ENCODE measurements at regions not wholly inside any gene's neighbourhood (a gene's known extent, or its start where the extent isn't known, plus 50 kb on each side); places are given as distances from the start of the nearest gene placed in this dataset.

DNA sequence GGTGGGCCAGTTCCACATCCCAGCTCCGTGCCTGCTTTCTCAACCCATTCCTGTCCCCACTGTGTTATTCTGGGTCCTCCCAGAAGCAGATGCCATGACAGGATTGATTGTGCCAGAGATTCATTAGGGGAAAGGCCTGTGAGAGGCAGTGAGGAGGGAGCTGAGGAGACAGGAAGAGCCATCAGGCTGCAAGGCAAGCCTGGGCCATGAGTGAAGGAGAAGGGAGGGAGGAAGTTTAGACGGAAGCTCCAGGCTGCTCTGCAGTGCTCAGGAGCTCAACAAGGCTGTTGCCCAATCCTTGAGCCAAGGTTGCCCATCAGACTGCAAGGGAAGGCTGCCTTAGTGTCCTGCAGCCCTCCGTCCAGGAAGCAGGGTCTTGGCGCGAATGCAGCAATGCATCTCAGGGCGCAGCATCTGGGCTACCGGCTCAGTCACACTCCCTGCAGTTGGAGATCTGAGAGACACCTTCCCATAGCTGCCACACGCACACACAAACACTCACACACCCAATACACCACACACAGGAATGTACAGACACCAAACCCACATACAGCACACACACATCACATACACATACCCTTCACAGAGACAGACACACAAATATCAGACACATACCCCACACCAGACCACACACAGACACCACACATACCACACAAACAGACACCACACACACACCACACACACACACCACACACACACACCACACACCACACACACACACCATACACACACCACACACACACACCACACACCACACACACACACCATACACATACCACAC, 139.5 kb upstream of the NDUFV2 start:
- DNase-seq (ENCODE audit: low spot score) (no peak), FAIRE-seq (no peak)

DNA sequence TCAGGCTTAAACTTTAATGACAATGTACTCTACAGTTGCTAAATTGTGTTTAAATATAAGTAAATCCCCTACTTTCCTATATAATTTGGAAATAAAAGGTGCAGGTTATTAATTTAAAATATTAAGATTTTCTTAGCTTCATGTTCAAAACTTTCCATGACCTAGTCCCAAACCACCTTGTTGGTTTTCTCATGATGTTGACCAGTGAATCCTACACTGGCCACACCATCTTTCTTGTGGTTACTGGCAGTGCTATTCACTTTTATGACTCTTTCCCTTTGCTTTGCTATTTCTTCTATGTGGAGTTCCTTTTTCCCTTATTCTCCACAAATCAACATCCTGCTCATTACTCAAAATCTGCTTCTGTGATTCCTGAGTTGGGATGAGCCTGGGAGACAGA, 138.6 kb upstream of the NDUFV2 start:
- DNase-seq (ENCODE audit: low spot score) (no peak), FAIRE-seq (peak; percentile 50)

DNA sequence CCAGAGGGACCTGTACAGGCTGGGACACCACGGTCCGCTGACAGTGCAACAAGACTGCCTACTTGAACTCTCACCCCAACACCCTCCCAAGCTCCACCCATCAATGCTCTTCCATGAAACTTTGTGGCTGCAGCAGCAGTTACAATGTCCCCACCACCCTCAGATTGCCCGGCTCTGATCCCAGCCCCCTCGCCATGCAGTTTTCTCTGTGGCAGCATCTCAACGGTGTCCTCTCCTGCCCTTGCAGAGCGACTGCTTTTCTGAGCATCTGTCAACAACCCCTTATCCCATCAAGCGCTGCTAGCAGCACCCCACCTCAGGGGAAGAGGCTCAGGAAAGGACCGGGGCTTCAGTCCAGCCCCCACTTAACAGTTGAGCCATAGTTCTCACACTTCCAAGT, 137.1 kb upstream of the NDUFV2 start:
- no peak for DNase-seq (ENCODE audit: low spot score)
- no peak for FAIRE-seq

DNA sequence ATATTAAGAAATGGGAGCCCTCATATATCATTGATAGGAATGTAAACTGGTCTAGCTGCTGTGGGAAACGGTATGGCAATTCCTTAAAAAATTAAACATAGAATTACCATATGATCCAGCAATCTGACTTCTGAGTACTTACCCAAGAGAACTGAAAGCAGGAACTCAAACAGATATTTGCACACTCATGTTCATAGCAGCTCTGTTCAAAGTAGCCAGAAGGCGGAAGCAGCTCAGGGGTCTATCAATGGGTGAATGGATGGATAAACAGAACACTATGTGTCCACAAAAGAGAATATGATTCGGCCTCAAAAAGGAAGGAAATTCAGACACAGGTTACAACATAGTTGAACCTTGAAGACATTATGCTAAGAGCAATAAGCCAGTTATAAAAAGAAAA, 135.7 kb upstream of the NDUFV2 start:
- DNase-seq (ENCODE audit: low spot score) (no peak), FAIRE-seq (no peak)

DNA sequence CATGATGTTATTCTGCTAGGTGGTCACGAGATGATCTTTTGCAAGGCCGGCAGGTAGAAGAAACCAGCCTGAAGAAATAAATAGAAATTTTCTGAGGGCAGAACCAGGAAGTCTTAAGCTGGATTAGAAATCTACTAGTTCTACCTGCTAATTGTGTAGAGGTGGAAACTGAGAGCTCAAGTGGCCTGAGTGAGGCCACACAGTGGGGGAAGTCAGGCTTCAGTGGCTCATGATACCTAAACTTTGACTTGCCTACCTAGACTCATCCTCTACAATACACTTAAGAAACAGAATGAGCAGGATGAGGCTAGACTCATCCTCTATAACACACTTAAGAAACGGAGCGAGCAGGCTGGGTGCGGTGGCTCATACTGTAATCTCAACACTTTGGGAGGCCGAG, 134.9 kb upstream of the NDUFV2 start:
- no peak for FAIRE-seq
- DNase-seq (ENCODE audit: low spot score), result no peak

DNA sequence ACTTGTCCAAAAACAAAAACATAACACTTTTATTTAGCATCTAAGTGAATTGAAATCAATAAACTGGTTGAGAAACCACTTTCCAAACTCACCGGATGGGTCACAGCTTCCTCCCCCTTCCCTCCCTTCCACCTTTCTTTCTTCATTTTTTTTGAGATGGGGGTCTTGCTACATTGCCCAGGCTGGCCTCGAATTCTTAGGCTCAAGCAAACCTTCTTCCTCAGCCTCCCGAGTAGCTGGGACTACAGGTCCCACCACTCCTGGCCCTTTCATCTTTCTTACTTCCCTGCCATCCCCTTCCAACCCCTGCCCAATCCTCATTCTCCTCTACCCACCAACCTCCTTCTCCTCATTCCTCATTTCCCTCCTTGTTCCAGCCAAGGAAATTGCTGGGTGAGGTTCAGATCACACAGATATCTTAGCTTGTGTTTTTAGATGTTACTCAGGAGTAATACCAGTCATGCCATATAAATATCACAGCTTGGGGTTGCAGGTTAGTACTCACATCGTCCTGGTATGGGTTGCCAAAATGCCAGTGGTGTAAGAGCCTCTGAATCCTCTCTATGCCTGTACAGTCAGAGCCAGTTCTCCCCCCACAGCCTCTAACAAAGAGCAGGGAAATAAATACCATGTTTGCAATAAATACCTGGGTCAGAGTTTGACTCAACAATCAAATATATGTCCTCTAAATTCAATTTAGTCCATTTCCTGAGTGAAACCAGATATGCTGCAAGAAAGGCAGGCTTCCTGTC, 132.7 kb upstream of the NDUFV2 start:
- DNase-seq (ENCODE audit: low spot score), result no peak
- FAIRE-seq, result no peak

DNA sequence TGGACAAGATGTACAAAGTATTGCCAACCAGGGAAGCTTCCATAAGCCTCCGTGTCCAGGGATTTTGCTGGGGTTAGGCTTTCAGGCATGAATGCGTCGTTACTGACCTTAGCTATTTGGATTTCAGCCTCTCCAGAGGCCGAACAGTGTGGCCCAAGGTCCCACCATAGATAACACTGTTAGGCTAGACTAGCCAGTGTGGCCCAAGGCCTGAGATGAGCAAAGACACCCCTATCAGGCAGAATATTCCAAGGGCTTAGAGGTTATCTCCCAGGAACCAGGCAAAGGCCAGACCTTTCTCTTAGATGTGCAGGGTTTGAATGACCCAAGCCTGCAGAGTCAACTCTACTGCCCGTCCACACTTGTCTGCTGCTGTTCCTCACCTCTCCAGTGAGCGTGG, 131.7 kb upstream of the NDUFV2 start:
- no peak for DNase-seq (ENCODE audit: low spot score)
- no peak for FAIRE-seq

DNA sequence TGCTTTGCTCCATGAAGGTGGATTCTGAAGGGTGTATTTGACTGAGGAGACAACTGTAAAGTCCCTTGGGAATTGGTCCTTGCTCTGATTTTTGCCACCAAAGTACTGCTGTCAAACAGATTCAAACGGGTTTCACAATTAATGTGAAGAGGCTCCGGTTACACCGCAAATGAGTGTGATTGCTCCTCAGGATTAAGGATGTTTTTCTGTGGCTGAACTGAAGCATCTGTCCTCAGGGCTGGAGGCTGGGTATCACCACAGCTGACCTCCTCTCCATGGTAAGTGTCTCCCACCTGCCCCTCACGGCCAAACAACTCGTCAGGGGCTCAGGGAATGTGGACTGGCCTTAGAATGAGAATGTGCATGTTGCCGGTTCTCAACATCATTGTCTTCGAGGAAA, 130.4 kb upstream of the NDUFV2 start:
- DNase-seq (ENCODE audit: low spot score) (no peak), FAIRE-seq (no peak)

DNA sequence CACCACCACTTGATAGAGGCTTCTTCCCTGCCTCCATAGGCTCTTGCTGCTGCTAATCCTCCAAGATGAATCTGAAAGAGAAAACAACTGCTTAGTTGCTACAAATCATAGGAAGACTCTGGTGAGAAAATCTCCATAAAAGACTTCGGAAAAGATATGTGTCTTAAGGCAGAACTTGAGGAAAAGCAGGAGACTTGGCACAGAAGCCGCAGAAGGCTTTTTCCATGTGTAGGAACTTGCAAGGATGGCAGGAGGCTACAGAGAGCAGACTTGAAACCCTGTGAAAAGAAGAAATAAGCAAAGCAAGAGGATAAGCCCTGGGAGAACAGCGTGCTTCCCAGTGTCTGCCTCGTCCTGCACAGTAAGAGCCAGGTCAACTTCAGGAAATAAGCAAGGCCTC, 128.2 kb upstream of the NDUFV2 start:
- DNase-seq (ENCODE audit: low spot score), result no peak
- FAIRE-seq, result no peak

DNA sequence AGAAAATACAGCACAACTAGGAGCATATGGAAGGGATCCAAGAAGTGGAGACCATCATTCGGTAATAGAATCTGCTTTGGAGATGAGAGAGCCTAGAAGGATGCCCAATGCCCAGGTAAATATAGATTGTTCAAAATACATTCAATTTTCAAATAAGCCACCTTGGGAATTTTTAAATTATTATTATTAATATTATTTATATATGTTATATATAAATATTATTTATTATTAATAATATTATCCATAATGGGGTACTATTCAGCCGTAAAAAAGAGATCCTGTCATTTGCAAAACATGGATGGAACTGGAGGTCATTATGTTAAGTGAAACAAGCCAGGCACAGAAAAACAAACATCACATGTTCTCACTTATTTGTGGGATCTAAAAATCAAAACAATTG, 127.8 kb upstream of the NDUFV2 start:
- FAIRE-seq (no peak), DNase-seq (ENCODE audit: low spot score) (no peak)

DNA sequence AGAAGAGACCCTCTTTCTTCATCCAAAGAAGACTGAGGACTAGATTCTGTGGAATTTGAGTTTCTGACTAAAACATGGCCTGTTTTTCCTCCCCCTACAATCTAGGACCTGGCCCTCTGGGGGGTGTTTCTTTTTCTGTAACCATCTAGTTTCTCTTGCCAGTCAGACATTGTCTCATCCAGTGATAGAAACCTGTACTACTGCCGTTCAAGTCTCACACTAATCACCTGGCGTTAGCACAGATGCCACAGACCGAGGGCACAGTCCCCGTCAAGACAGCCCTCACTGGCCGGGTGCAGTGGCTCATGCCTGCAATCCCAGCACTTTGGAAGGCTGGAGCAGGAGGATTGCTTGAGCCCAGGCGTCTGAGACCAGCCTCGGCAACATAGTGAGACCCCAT, 126.9 kb upstream of the NDUFV2 start:
- DNase-seq (ENCODE audit: low spot score) (no peak), FAIRE-seq (no peak)

DNA sequence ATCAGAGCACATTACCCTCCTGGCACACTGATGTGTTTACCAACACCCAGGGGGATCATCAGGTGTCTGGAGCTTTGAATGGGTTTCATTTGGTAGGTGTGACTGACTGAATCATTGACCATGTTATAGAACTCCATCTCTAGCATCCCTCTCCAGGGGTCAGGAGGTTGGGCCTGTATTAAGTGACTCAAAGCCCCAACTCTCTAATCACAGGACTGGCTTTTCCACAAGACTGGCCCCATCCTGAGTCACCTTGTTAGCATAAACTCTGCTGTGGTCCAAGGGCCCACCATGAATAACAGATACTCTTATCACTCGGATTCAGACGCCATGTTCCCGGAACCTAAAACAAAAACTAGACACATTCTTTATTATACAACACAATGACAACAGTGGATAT, 125.9 kb upstream of the NDUFV2 start:
- peak; percentile 70 for DNase-seq (ENCODE audit: low spot score)
- peak; percentile 80 for FAIRE-seq

DNA sequence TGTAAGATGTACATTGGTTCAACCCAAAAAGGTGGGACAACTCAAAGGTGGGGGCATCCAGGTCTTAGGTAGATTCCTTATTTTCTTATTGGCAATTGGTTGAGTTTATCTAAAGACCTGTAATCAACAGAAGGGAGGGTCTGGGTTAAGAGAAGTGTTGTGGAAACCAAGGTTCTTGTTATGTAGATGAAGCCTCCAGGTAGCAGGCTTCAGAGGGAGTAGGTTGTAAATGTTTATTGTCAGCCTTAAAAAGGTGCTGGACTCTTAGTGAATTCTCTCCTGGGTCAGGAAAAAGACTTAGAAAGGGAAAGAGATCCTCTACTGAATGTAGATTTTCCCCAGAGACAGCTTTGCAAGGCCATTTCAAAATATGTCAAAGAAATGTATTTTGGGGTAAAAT, 125.3 kb upstream of the NDUFV2 start:
- no peak for DNase-seq (ENCODE audit: low spot score)

DNA sequence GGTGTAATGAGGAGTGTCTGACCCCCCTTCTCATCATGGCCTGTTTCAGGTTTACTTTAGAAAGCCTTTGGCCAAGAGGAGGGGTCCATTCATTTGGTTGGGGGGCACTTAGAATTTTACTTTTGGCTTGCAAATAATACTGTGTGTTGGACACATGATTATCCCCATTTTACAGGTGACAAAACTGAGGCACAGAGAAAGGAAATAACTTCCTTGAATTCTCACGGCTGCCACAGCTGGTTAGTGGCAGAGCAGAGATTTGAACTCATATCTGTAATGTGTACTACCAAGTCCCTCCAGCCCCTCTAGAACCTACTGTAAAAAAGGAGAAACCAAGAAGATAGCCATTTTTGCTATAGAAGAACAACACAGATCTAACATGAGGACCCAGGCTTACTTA, 124.8 kb upstream of the NDUFV2 start:
- no peak for DNase-seq (ENCODE audit: low spot score)
- no peak for FAIRE-seq

More for the DNA sequence above, 125.3 kb upstream of the NDUFV2 start:
- FAIRE-seq, result no peak

DNA sequence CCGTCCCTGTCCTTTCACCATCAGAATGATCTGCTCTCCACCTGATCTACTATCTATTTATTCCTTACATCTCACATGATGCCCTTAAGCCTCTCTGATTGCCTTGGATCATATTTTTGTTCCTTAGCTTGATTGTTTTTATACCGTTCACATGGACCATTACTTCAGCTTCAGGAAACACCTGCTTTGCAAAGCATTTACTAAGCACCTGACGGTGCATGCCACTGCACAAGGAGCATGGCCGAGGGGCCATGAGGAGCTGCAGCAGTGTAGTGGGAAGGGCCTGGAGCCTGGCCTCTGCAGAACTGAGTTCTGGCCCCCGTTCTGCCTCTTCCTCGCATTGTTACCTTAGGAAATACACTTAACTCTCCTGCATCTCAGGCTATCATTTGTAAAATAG, 124.1 kb upstream of the NDUFV2 start:
- DNase-seq (ENCODE audit: low spot score), result no peak
- FAIRE-seq, result no peak

DNA sequence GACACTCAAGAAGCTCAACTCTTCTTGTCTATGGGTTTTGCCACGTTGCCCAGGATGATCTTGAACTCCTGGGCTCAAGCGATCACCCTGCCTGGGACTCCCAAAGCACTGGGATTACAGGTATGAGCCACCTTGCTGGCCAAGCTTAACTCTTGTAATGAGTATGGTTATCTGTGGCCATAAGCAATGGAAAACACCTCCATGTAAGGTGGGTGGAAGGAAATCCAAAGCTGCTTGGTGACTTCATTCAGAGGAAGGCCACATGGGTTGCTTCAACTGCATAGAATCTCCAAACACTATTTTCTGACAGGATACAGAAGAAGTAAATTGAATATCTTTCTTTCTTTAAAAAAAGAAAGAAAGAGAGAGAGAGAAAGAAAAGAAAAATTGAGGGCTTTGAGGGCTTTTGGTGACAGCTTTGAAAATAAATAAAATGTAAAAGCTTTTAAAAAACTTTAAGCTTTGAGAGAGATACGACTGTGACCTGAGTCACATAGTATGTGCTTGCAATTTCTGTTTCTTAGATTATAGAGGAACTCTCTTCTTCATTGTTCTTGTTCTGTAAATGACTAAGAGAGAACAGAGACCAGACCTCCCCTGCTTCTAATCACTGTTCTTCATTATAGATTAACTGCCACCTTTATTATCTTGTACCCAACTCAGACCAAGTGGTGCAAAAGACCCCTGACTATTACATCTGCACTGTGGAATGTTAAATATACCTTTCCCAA, 123.1 kb upstream of the NDUFV2 start:
- DNase-seq (ENCODE audit: low spot score) (no peak), FAIRE-seq (no peak)

DNA sequence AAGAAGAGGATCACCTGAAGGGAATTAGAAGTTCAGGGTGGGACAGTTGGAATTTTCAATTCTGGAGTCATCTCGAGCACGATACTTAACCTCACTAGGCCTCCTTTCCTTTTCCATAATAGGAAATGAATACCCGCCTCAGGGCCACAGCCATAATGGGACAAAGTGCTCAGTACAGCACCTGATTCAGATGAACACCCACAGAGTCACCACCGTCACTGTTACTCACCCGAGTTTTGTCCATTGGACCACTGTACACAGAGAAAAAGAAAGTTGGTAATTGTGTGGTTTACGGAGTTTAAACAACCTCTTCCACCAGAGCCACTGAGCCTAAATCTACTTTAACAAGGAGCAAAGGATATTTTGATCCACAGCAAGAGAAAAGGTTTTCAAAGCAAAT, 122.0 kb upstream of the NDUFV2 start:
- DNase-seq (ENCODE audit: low spot score) (no peak), FAIRE-seq (no peak)

DNA sequence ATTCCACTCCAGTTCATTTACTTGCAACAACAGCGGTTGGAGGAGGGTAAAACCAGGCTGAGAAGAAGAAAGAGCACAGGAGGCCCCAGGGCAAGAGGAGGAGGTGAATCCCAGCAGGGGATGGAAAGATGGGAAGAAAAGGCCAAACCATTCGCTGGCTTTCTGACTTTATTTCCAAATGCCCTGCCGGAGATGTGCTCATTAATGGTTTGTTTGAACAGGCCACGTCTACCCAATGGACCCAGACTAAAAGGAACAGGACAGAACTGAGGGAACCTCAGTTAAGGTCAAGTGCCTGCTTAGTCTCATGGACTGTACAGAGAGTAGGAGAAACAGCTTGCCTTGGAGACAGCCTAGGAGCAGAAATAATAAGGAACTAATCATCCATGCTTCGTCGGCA, 121.6 kb upstream of the NDUFV2 start:
- DNase-seq (ENCODE audit: low spot score), result no peak
- no peak for FAIRE-seq

DNA sequence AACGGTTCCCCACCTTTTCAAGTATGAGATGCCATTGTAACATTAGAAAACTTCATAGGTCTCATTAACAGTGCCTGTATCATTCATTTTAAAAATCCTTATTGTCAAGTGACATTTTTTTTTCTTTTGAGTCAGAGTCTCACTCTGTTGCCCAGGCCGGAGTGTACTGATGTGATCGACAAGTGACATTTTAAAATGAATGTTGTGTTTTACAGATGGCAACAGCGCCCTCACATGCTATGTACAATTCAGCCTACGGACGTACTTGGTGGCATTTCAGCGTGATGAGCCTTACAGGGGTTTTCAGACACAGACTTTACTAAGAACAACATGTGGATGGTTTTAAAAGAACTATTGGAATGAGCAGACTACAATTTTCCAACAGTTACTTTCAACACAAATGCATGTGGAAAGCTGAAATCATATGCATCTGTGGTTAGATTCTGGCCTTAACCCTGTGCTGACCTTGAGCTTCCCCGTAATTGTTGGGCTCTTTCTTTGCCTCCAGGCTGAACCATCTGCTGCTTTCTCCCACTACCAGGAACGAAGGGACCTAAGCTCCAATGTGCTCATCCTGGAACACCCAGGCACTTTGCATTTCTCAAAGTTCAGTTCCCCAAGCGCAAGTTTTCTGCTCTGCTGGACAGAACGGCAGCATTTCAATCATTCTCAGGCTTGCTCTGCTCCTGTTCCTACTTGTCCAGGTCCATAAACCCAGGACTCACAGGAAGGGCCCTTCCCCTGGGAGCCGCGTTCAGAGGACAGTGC, 119.9 kb upstream of the NDUFV2 start:
- DNase-seq (ENCODE audit: low spot score) (peak; percentile 57), FAIRE-seq (peak; percentile 34)

DNA sequence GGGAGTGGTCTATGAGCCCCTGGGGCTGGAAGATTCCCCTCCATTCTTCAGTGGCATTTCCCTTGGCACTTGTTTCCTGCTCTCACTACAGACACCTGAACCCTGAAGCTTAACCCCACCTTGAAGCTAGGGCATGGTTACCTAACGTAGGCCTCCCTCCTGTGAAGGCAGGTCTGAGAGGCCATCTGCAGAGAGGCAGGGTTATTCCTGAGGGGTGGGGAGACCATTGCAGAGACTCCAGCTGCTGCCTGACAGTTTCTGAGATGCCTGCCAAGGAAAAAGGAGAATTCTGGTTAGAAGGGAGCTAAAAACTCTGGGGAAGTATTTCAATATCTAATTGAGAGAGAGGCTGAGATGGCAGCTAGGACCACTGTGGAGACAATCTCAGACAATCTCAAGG, 119.3 kb upstream of the NDUFV2 start:
- FAIRE-seq (no peak), DNase-seq (ENCODE audit: low spot score) (no peak)

DNA sequence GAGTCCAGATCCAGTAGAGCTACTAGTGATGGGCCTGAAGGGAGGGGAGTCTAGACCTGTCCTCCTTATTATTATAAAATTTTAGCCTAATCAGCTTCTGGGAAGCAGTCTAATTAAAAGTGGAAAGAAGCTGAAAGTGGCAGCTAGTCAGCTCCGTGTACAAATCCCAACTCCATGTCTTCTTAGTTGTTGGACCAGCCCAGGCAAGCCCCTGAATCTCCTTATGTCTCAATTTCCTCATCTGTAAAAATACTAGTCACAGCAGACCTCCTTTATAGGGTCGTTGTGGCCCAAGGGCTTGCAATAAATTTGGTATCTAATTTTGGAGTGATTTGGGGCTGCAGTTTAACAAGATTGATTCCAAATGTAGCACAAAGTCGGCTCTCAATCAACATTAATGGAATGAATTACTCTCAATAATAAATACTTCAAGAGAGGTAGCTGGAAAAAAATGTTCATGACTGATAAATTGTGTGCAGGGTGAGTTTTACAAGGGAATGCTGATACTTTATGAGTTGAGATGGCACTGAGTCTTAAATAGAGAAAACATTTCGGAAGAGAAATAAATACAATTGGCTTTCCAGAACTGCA, 118.3 kb upstream of the NDUFV2 start:
- no peak for FAIRE-seq
- no peak for DNase-seq (ENCODE audit: low spot score)

Measured in RCC 7860 (cell line).